GM23248 (cell line): ENCODE measurements at regions not wholly inside any gene's neighbourhood (a gene's known extent, or its start where the extent isn't known, plus 50 kb on each side); places are given as distances from the start of the nearest gene placed in this dataset.

ENCODE experiments used
- EZH2 ChIP-seq: fragments of 200-600 bp; sonication (generic); IDR thresholded peaks from 2 replicates; pipeline ENCODE4 v1.6.1; 2018; ENCODE audit warnings: antibody characterized with exemption, mild to moderate bottlenecking; ENCODE audit not compliant: insufficient read depth, poor library complexity, severe bottlenecking
- EZH2phosphoT487 ChIP-seq: fragments of 200-600 bp; sonication (generic); IDR thresholded peaks from 2 replicates; pipeline ENCODE4 v1.6.1; 2018; ENCODE audit warnings: antibody characterized with exemption, moderate library complexity, mild to moderate bottlenecking, low read depth; ENCODE audit not compliant: insufficient read depth

- TF ChIP-seq EZH2 = no peak
- TF ChIP-seq EZH2phosphoT487 = no peak
Measured at GRCh38 chr1:173420330-173420806, 56.8 kb upstream of the PRDX6 start.
